Posterior cingulate gyrus (tissue), 11 donors: ENCODE measurements at regions not wholly inside any gene's neighbourhood (a gene's known extent, or its start where the extent isn't known, plus 50 kb on each side); places are given as distances from the start of the nearest gene placed in this dataset.

Source experiments
- DNase-seq, 10 donors: peaks; one replicate each; pipeline versions ENCODE4 v3.0.0 to v3.0.0-alpha.2; 2020 to 2021; ENCODE audit warnings: mixed read lengths in 3 of 10
- intact Hi-C: fragments of 100-400 bp; cut with DNase I; formaldehyde crosslinking; loops from one replicate; pipeline ENCODE4 v1.15.1; 2023

GRCh38 chr1:162970021-162970420 lies 99.1 kb upstream of the RGS4 start:
- intact Hi-C loops, result no loop called here
- DNase-seq, result no peak

- DNase-seq, result no peak
- intact Hi-C loops, result no loop called here
Measured at GRCh38 chr1:162966613-162967012, 102.5 kb upstream of the RGS4 start.

- intact Hi-C loops, result no loop called here
Measured at GRCh38 chr1:162964901-162965300, 103.9 kb upstream of the CCDC190 start.

GRCh38 chr1:162956922-162957321 lies 95.9 kb upstream of the CCDC190 start:
- intact Hi-C loops, result no loop called here
- no peak for DNase-seq

More at GRCh38 chr1:162964901-162965300, 103.9 kb upstream of the CCDC190 start:
- no peak for DNase-seq

GRCh38 chr1:162954824-162955223 lies 93.8 kb upstream of the CCDC190 start:
- DNase-seq, result no peak
- intact Hi-C loops, result no loop called here

GRCh38 chr1:162952956-162953355 lies 92.0 kb upstream of the CCDC190 start:
- DNase-seq, result no peak
- intact Hi-C loops, result no loop called here

GRCh38 chr1:162951553-162952315 lies 90.8 kb upstream of the CCDC190 start:
- intact Hi-C loops, result no loop called here
- no peak for DNase-seq

GRCh38 chr1:162950187-162950586 lies 89.2 kb upstream of the CCDC190 start:
- intact Hi-C loops, result no loop called here
- peak in 2 of 10 donors; percentile 10 to 68 for DNase-seq

- no peak for DNase-seq
- intact Hi-C loops, result no loop called here
Measured at GRCh38 chr1:162946701-162947100, 85.7 kb upstream of the CCDC190 start.

GRCh38 chr1:162944974-162945674 lies 84.1 kb upstream of the CCDC190 start:
- DNase-seq, result no peak
- intact Hi-C loops, result no loop called here

- DNase-seq, result no peak
Measured at GRCh38 chr1:162943622-162944021, 82.6 kb upstream of the CCDC190 start.

GRCh38 chr1:162942916-162943559 lies 82.1 kb upstream of the CCDC190 start:
- intact Hi-C loops, result no loop called here
- DNase-seq, result peak in 1 of 10 donors; percentile 35

More at GRCh38 chr1:162943622-162944021, 82.6 kb upstream of the CCDC190 start:
- intact Hi-C loops, result no loop called here

GRCh38 chr1:162941024-162941423 lies 80.0 kb upstream of the CCDC190 start:
- no peak for DNase-seq
- intact Hi-C loops, result no loop called here

- no peak for DNase-seq
- intact Hi-C loops, result no loop called here
Measured at GRCh38 chr1:162939035-162939434, 78.1 kb upstream of the CCDC190 start.

GRCh38 chr1:162937716-162938395 lies 76.9 kb upstream of the CCDC190 start:
- intact Hi-C loops, result no loop called here
- DNase-seq, result no peak

- DNase-seq, result no peak
Measured at GRCh38 chr1:162930976-162931560, 70.1 kb upstream of the CCDC190 start.

GRCh38 chr1:162930532-162930931 lies 69.6 kb upstream of the CCDC190 start:
- intact Hi-C loops, result no loop called here
- DNase-seq, result no peak

More at GRCh38 chr1:162930976-162931560, 70.1 kb upstream of the CCDC190 start:
- intact Hi-C loops, result no loop called here

- intact Hi-C loops, result no loop called here
Measured at GRCh38 chr1:162929177-162929576, 68.2 kb upstream of the CCDC190 start.

GRCh38 chr1:162928141-162928540 lies 67.2 kb upstream of the CCDC190 start:
- intact Hi-C loops, result no loop called here

More at GRCh38 chr1:162929177-162929576, 68.2 kb upstream of the CCDC190 start:
- DNase-seq, result peak in 3 of 10 donors; percentile 39 to 77 (median 43)

GRCh38 chr1:162927421-162927820 lies 66.4 kb upstream of the CCDC190 start:
- intact Hi-C loops, result no loop called here
- DNase-seq, result peak in 1 of 10 donors; percentile 68

More at GRCh38 chr1:162928141-162928540, 67.2 kb upstream of the CCDC190 start:
- no peak for DNase-seq
